HT1080 (cell line): ENCODE measurements at regions not wholly inside any gene's neighbourhood (a gene's known extent, or its start where the extent isn't known, plus 50 kb on each side); places are given as distances from the start of the nearest gene placed in this dataset.
A peak's percentile ranks its signal among the peaks of the same experiment; 100 is the strongest.

Experiments
- DNase-seq: peaks from one replicate; pipeline ENCODE4 v3.0.0-alpha.2; 2015; ENCODE audit warnings: low read depth

DNA sequence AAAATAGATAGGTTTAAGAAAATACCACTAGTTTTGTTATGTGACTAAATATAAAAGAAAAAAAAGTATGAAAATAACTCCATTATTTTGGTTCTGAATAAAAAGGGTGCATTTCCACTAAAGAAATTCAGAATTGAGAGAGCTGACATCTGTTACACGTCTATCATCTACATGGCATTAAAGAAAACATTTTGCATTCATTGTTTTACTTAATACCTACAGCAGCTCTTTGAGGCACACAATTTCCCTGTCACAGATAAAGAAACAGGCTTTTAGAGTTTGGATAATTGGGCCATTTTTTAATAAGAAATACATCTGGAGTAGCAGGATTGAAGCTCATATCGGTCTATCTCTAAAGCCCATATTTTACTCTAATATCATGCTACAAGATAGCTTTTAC lies 145.7 kb upstream of the LUZP2 start:
- no peak for DNase-seq

DNA sequence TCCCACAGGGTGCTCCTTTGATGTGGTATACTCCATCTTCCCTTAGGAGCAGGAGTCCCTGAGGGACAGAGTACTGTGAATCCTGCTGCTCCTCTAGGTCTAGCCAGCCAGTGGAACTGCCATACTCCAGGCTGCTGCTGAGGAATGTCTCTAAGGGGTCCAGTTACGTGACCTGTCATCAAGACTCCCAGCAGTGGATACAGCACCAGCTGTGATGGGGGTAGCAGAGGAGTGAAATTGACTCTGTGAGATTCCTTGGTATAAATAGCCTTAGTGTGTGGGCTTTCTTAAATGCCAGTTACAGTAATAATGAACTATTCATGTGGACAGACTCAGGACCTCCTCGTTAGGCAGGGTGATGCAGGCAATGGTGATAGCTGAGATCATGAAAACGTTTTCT lies 140.4 kb upstream of the LUZP2 start:
- DNase-seq, result no peak

- no peak for DNase-seq
Observed at GRCh38 chr11:24357620-24358410, 139.0 kb upstream of the LUZP2 start.

DNA sequence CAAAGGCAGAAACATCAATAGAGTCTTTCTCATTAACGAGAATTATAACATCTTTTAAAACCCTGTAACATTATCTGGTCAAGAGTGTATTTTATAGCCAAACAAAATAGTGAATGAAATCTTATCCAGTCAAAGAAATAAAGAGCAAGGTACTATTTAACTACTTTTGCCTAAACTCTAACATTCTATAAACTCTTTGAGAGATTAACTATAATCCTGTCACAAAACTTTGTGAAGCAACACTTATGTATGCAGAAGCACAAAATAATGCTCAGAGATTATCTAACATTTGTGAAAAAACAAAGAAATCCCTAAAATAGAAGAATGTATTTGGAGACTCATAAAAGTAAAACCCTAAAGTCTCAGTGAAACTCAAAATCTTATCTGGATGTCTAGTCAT lies 124.4 kb upstream of the LUZP2 start:
- no peak for DNase-seq

DNA sequence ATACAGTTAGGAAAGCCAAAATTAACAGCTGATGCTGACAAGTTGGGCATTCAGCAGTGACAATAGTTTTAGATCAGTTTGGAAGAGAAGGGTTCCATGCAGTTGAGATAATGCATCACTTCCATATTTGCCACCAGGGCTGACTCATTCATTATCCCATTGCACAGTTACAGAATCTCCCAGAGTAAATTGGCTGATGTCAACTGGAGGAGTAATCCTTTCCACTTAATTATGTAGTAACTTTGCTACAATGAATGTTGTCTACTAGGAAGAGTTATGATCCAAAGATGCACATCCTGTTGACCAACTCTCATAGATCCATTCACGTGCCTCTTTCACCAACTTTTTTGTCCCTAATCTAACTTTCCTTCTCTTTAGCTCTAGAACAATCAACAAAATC lies 123.3 kb upstream of the LUZP2 start:
- DNase-seq, result no peak

- no peak for DNase-seq
Observed at GRCh38 chr11:24375351-24375750, 121.5 kb upstream of the LUZP2 start.

GRCh38 chr11:24375931-24376330 lies 120.9 kb upstream of the LUZP2 start:
- no peak for DNase-seq

- DNase-seq, result no peak
Observed at GRCh38 chr11:24383137-24383536, 113.7 kb upstream of the LUZP2 start.

- no peak for DNase-seq
Observed at GRCh38 chr11:24384240-24384639, 112.6 kb upstream of the LUZP2 start.

- peak; percentile 33 for DNase-seq
Observed at GRCh38 chr11:24386546-24387397, 110.1 kb upstream of the LUZP2 start.

GRCh38 chr11:24389575-24389974 lies 107.3 kb upstream of the LUZP2 start:
- no peak for DNase-seq

GRCh38 chr11:24390016-24390415 lies 106.8 kb upstream of the LUZP2 start:
- DNase-seq, result no peak

- no peak for DNase-seq
Observed at GRCh38 chr11:24390762-24391161, 106.1 kb upstream of the LUZP2 start.

GRCh38 chr11:24391167-24391566 lies 105.7 kb upstream of the LUZP2 start:
- DNase-seq, result peak; percentile 31

DNA sequence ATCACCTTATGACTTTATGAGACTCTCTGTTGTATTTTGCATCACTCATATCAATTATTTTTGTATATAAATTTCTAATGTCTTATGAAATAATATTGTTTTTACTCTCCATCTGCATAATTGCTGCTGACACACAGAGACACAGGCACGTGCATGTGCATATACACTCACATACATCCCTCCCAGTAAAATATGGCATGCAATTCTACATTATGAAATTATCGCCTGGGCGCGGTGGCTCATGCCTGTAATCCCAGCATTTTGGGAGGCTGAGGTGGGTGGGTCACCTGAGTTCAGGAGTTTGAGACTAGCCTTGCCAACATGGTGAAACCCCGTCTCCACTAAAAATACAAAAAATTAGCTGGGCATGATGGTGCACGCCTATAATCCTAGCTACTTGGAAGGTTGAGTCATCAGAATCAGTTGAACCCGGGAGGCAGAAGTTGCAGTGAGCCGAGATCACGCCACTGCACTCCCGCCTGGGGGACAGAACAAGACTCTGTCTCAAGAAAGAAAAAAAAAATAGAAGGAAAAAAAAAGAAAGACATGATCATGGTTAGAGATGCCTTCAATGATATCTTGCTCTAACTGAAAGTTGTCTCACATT lies 96.7 kb upstream of the LUZP2 start:
- no peak for DNase-seq

DNA sequence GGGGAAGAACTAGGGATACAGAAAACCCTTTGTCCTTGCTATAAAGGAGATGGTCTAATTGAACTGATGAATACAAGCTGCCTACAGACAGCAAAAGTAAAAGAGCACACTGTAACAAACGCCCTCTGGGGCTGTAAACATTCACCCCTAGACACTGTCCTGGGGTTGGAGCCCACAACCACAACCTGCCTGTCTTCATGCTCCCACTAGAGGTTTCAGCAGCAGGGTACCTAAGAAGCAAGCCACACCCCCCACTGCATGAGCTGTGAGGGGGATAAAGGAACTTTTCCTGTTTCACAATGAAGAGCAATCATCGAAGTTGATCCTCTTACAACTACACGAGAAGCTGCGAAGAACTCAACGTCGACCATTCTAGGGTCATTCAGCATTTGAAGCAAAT lies 90.5 kb upstream of the LUZP2 start:
- DNase-seq, result no peak

DNA sequence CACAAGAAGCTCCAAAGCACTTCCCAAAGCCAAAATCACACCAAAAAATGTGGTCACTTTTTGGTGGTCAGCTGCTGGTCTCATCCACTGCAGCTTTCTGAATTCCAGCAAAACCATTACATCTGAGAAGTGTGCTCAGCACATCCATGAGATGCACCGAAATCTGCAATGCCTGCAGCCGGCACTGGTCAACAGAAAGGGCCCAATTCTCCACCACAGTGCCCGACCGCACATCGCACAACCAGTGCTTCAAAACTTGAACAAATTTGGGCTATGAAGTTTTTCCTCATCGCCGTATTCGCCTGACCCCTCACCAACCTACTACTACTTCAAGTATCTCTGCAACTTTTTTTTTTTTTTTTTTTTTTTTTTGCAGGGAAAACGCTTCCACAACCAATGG lies 89.9 kb upstream of the LUZP2 start:
- DNase-seq, result no peak

DNA sequence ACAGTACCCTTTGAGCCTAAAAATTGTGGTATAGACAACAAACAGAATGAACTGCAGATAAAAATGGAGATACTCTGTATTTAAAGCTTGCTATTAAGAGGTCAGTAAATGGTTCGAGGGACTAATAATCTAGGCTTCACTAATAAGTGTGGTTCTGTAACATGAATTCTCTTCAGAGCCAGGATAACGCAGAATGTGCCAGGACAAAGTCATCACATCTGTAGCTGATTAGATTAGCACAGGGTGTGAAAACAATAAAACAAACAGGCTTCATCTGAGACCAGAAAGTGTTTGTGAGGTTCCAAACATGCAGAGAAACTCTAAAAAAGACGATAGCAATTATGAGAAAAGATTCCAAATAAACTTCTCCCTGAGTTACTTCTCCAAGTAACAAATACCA lies 89.1 kb upstream of the LUZP2 start:
- no peak for DNase-seq

DNA sequence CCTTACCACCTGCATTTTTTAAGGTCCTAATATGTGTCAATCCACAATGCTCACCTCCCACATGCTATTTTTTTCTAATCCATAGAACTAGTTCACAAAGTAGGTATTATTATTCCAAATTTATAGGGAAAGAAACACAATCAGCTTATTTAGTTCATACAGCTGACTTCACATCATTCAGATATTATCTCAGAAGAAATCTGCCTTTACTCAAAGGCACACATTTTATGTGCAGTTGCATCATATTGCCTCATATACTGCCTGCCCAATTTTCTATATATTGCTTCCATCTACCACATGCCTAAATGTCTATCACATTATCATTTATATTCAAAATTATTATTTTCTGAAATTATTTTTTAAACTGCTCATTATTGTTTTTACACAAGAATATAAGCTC lies 88.7 kb upstream of the LUZP2 start:
- DNase-seq, result no peak

- DNase-seq, result no peak
Observed at GRCh38 chr11:24411791-24412190, 85.1 kb upstream of the LUZP2 start.

DNA sequence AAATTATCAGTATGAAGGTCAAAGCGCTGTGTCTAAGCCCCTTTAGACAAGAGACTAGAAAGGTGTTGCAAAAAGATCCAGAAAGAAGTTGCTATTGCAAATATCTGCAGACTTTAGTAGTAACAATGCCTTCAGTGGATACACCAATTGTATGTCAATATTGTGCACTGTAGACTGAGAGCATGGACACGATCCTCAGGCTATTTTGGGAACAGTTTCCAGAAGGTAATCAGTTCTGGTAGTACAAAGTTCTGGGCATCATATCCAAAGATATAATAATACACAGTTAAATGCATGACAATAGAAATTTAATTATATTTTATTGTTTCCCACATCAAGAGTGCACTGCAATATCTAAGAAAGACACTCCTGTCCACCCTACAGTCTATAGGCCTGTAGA lies 84.1 kb upstream of the LUZP2 start:
- no peak for DNase-seq

DNA sequence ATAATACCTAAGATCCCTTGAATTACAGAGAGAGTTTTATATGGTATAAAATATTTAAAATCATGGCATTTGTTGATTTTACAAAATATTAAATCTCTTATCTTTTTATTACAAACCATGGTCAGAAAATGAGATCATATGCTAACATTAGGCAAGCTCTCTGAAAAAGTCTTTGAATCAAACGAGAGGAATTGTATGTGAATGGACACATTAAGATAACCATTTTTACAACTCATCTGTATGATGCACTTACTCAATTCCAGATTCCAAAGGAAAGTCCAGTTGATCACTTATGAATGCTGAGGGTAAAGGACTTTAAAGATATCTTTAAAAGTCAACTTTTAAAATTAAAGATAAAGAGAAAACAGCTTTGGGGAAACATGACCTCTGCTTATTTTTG lies 83.5 kb upstream of the LUZP2 start:
- no peak for DNase-seq
